HUDEP-2 (cell line): ENCODE measurements at regions not wholly inside any gene's neighbourhood (a gene's known extent, or its start where the extent isn't known, plus 50 kb on each side); places are given as distances from the start of the nearest gene placed in this dataset.

ENCODE experiments used
- DNase-seq, 76 experiments: peaks; one replicate each; lab custom pipeline; 2025; ENCODE audit not compliant: unreplicated experiment in 76 of 76; lab: John Stamatoyannopoulos, UW

GRCh38 chr5:66454186-66455078, 141.8 kb upstream of the MAST4 start:
- no peak for DNase-seq

GRCh38 chr5:66459728-66460127, 136.5 kb upstream of the MAST4 start:
- DNase-seq = no peak

GRCh38 chr5:66467564-66467963, 128.6 kb upstream of the MAST4 start:
- no peak for DNase-seq

GRCh38 chr5:66469684-66470083, 126.5 kb upstream of the MAST4 start:
- no peak for DNase-seq

GRCh38 chr5:66472010-66472409, 124.2 kb upstream of the MAST4 start:
- DNase-seq = no peak

GRCh38 chr5:66475731-66476130, 120.5 kb upstream of the MAST4 start:
- no peak for DNase-seq

- no peak for DNase-seq
Observed at GRCh38 chr5:66477596-66477995, 118.6 kb upstream of the MAST4 start.

- DNase-seq = peak in 1 of 76 experiments; percentile 8
Observed at GRCh38 chr5:66494437-66494836, 101.8 kb upstream of the MAST4 start.

- peak in 8 of 76 experiments; percentile 3 to 29 (median 10) for DNase-seq
Observed at GRCh38 chr5:66498791-66499207, 97.4 kb upstream of the MAST4 start.

GRCh38 chr5:66503203-66503789, 92.9 kb upstream of the MAST4 start:
- no peak for DNase-seq

- no peak for DNase-seq
Observed at GRCh38 chr5:66507106-66507505, 89.1 kb upstream of the MAST4 start.

GRCh38 chr5:66511491-66511890, 84.7 kb upstream of the MAST4 start:
- no peak for DNase-seq

GRCh38 chr5:66513130-66513529, 83.1 kb upstream of the MAST4 start:
- DNase-seq = no peak

- no peak for DNase-seq
Observed at GRCh38 chr5:66515209-66515608, 81.0 kb upstream of the MAST4 start.

- DNase-seq = no peak
Observed at GRCh38 chr5:66516550-66516949, 79.6 kb upstream of the MAST4 start.

GRCh38 chr5:66517351-66517750, 78.8 kb upstream of the MAST4 start:
- no peak for DNase-seq

GRCh38 chr5:66518052-66518451, 78.1 kb upstream of the MAST4 start:
- no peak for DNase-seq

- no peak for DNase-seq
Observed at GRCh38 chr5:66518753-66519152, 77.4 kb upstream of the MAST4 start.

- DNase-seq = no peak
Observed at GRCh38 chr5:66519626-66520025, 76.6 kb upstream of the MAST4 start.

GRCh38 chr5:66520854-66521253, 75.3 kb upstream of the MAST4 start:
- no peak for DNase-seq

GRCh38 chr5:66527478-66528035, 68.6 kb upstream of the MAST4 start:
- DNase-seq = no peak

GRCh38 chr5:66529182-66529581, 67.0 kb upstream of the MAST4 start:
- no peak for DNase-seq
